Suppressor macrophage treated with lipopolysaccharide for 1 hour (primary cell): ENCODE measurements at regions not wholly inside any gene's neighbourhood (a gene's known extent, or its start where the extent isn't known, plus 50 kb on each side); places are given as distances from the start of the nearest gene placed in this dataset.

Source experiments
- DNase-seq, 3 donors: peaks; one replicate each; pipeline ENCODE4 v3.0.0-alpha.2; 2020 to 2022

- peak in 2 of 3 donors; percentile 39 for DNase-seq
These were observed 287.4 kb upstream of the FMN2 start for GRCh38 chr1:239804266-239804665.

- peak in 2 of 3 donors; percentile 20 to 29 for DNase-seq
These were observed 286.6 kb upstream of the FMN2 start for GRCh38 chr1:239805042-239805441.

- peak; percentile 23 to 45 (median 24) for DNase-seq
These were observed 285.6 kb upstream of the FMN2 start for GRCh38 chr1:239805851-239806772.

GRCh38 chr1:239806897-239807296, 284.8 kb upstream of the FMN2 start:
- no peak for DNase-seq

- DNase-seq = no peak
These were observed 284.3 kb upstream of the FMN2 start for GRCh38 chr1:239807361-239807760.

- no peak for DNase-seq
These were observed 281.6 kb upstream of the FMN2 start for GRCh38 chr1:239810061-239810481.

GRCh38 chr1:239811211-239811885, 280.3 kb upstream of the FMN2 start:
- DNase-seq = no peak

- DNase-seq = no peak
These were observed 279.1 kb upstream of the FMN2 start for GRCh38 chr1:239812580-239812979.

GRCh38 chr1:239814306-239814881, 277.3 kb upstream of the FMN2 start:
- DNase-seq = peak; percentile 37 to 54 (median 52)

GRCh38 chr1:239815074-239815473, 276.6 kb upstream of the FMN2 start:
- no peak for DNase-seq

- peak; percentile 59 to 68 (median 63) for DNase-seq
These were observed 275.5 kb upstream of the FMN2 start for GRCh38 chr1:239816081-239816782.

- peak; percentile 60 to 78 (median 62) for DNase-seq
These were observed 274.4 kb upstream of the FMN2 start for GRCh38 chr1:239817276-239817675.

GRCh38 chr1:239817801-239818200, 273.9 kb upstream of the FMN2 start:
- DNase-seq = no peak

- DNase-seq = no peak
These were observed 272.6 kb upstream of the FMN2 start for GRCh38 chr1:239819096-239819495.

GRCh38 chr1:239819756-239820250, 271.9 kb upstream of the FMN2 start:
- DNase-seq = no peak

- no peak for DNase-seq
These were observed 267.8 kb upstream of the FMN2 start for GRCh38 chr1:239823852-239824251.

GRCh38 chr1:239826211-239826610, 265.5 kb upstream of the FMN2 start:
- DNase-seq = no peak

GRCh38 chr1:239826736-239827135, 264.9 kb upstream of the FMN2 start:
- no peak for DNase-seq

GRCh38 chr1:239829535-239829934, 262.1 kb upstream of the FMN2 start:
- no peak for DNase-seq

- no peak for DNase-seq
These were observed 259.9 kb upstream of the FMN2 start for GRCh38 chr1:239831577-239832355.

GRCh38 chr1:239833723-239834122, 258.0 kb upstream of the FMN2 start:
- DNase-seq = no peak

- DNase-seq = no peak
These were observed 255.7 kb upstream of the FMN2 start for GRCh38 chr1:239835946-239836440.
